Gastroesophageal sphincter (tissue), 3 donors: ENCODE measurements at regions not wholly inside any gene's neighbourhood (a gene's known extent, or its start where the extent isn't known, plus 50 kb on each side); places are given as distances from the start of the nearest gene placed in this dataset.
"Not testable (repeated sequence)": the region's sequence is repeated elsewhere in the genome, so short reads cannot be mapped to it uniquely, and the experiment has no call there.

Experiments used
- CTCF ChIP-seq, 4 experiments: fragments of 200-600 bp in 2 of 4; fragments of 450-650 bp in 2 of 4; sonication (generic) in 1 of 4; IDR thresholded peaks; one replicate each; pipeline ENCODE4 v1.5.1; 2017 to 2019; ENCODE audit warnings: antibody characterized with exemption in 4 of 4, mild to moderate bottlenecking in 2 of 4, moderate library complexity in 2 of 4
- EP300 ChIP-seq: sonication (generic); formaldehyde crosslinking; IDR thresholded peaks from one replicate; pipeline ENCODE4 v1.6.1; 2017; ENCODE audit warnings: antibody characterized with exemption, mild to moderate bottlenecking
- POLR2A ChIP-seq, 2 donors: fragments of 450-650 bp; IDR thresholded peaks; one replicate each; pipeline ENCODE4 v1.6.1; 2017; ENCODE audit warnings: antibody characterized with exemption in 2 of 2, mild to moderate bottlenecking in 2 of 2, moderate library complexity in 1 of 2
- POLR2AphosphoS5 ChIP-seq: sonication (generic); formaldehyde crosslinking; IDR thresholded peaks from one replicate; pipeline ENCODE4 v1.6.1; 2017; ENCODE audit warnings: antibody characterized with exemption

DNA sequence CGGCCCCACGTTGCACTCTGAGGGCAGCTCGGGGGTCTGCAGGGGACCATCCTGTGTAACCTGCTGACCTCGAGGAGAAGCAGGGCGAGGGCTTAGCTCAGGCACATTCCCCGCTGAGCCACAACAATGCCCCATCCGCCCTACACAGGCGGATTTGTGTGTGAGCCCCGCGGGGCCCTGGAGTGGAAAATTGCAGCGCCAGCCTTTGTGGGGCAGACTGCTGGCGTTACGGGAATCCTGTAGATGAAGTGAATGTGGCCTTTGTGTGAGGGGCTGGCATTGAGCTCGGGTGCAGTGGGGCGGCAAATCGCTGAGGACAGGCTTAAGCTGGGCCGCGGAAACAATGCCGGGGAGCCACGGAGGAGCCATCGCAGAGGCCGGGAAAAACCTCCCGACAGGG, 3970.3 kb upstream of the TPTE start:
- TF ChIP-seq CTCF (IDR thresholded peaks at IDR 0.05); POLR2A (IDR thresholded peaks at IDR 0.05); EP300; POLR2AphosphoS5: not testable (repeated sequence)
